Activated naive CD8-positive, alpha-beta T cell treated with anti-CD3 and anti-CD28 coated beads, Interleukin-2, amount 50 U/mL, for 24 hours (primary cell): ENCODE measurements at regions not wholly inside any gene's neighbourhood (a gene's known extent, or its start where the extent isn't known, plus 50 kb on each side); places are given as distances from the start of the nearest gene placed in this dataset.

Source experiments
- ATAC-seq: fragments of 150-1000 bp; cut with Tn5 transposase; one replicate; pipeline ENCODE4 v1.10.0; 2021
- DNase-seq: peaks from one replicate; pipeline ENCODE4 v3.0.0; 2021
- H3K27ac Mint-ChIP-seq: one replicate; pipeline ENCODE4 v1.8.0; 2021; ENCODE audit warnings: mild to moderate bottlenecking, mixed read lengths
- H3K27me3 Mint-ChIP-seq: one replicate; pipeline ENCODE4 v1.8.0; 2021; ENCODE audit warnings: mixed read lengths
- H3K36me3 Mint-ChIP-seq: one replicate; pipeline ENCODE4 v1.8.0; 2021; ENCODE audit warnings: low read depth, mixed read lengths
- H3K4me1 Mint-ChIP-seq: one replicate; pipeline ENCODE4 v1.8.0; 2021; ENCODE audit warnings: mixed read lengths
- H3K4me3 Mint-ChIP-seq: one replicate; pipeline ENCODE4 v1.8.0; 2021; ENCODE audit warnings: mild to moderate bottlenecking, moderate library complexity, mixed read lengths
- H3K9me3 Mint-ChIP-seq: one replicate; pipeline ENCODE4 v1.8.0; 2021; ENCODE audit warnings: mixed read lengths

- no peak for ATAC-seq
- DNase-seq: no peak
These were observed 726.4 kb upstream of the GRAMD2B start for GRCh38 chr5:125696762-125697161.

DNA sequence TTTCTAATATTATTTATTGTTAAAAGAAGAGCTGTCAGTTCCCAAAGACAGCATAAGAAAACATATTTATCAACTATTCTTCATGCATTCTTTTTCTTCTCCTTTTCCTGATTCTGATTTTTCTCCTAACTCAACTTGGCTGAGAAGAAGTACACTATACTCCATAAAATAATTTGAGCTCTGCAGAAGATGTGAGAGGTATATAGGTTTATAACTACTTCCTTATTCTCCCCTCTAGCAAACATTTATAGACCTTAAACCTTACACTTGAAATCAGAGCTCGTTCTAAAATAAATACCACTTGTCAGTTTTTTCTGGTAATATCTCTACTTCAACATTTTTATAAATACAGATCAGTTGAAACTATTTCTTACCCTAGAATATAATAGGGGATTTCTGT, 724.8 kb upstream of the GRAMD2B start:
- H3K9me3 Mint-ChIP-seq: peaks cover 4% of the 10 kb centered on the region
- no peak overlapping the region for H3K4me3 Mint-ChIP-seq

More at GRCh38 chr5:125696762-125697161, 726.4 kb upstream of the GRAMD2B start:
- Mint-ChIP-seq H3K4me3 (no peak overlapping the region), H3K27me3 (no peaks in the 10 kb centered on the region), H3K9me3 (peaks cover 4% of the 10 kb centered on the region), H3K4me1 (no peaks in the 10 kb centered on the region), H3K36me3 (no peaks in the 10 kb centered on the region), H3K27ac (no peak overlapping the region)

GRCh38 chr5:125699860-125700259, 723.3 kb upstream of the GRAMD2B start:
- H3K4me1 Mint-ChIP-seq: no peaks in the 10 kb centered on the region
- no peaks in the 10 kb centered on the region for H3K27me3 Mint-ChIP-seq
- H3K9me3 Mint-ChIP-seq: peaks cover 12% of the 10 kb centered on the region
- no peaks in the 10 kb centered on the region for H3K36me3 Mint-ChIP-seq
- H3K27ac Mint-ChIP-seq: no peak overlapping the region
- ATAC-seq (no peak), DNase-seq (no peak)
- H3K4me3 Mint-ChIP-seq: no peak overlapping the region

More for the DNA sequence above, 724.8 kb upstream of the GRAMD2B start:
- Mint-ChIP-seq H3K36me3 (no peaks in the 10 kb centered on the region), H3K4me1 (no peaks in the 10 kb centered on the region), H3K27me3 (no peaks in the 10 kb centered on the region), H3K27ac (no peak overlapping the region)
- ATAC-seq: no peak
- no peak for DNase-seq

GRCh38 chr5:125700380-125700861, 722.8 kb upstream of the GRAMD2B start:
- Mint-ChIP-seq H3K4me1 (no peaks in the 10 kb centered on the region), H3K9me3 (peaks cover 16% of the 10 kb centered on the region), H3K27ac (no peak overlapping the region), H3K4me3 (no peak overlapping the region), H3K36me3 (peaks cover 2% of the 10 kb centered on the region), H3K27me3 (no peaks in the 10 kb centered on the region)
- DNase-seq (no peak), ATAC-seq (no peak)

DNA sequence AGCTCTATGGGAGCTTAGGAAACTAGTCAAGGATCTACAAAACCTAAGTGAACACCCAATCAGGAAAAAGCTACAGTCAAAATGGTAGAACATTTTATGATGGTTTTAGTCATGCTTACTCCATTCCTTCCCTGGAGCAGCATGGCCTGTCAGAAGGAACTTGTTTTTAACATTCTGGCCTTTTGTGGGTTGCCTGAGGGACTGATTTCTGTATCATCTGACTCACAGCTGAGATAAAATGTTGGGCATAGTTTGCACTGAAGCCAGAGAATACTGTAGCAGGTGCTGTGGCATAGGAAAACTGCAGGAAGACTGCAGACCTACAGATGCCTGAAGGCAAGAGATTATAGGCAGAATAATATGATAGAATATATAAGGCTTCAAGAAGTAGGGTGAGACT, 719.6 kb upstream of the GRAMD2B start:
- no peak for DNase-seq
- H3K9me3 Mint-ChIP-seq: peaks cover 23% of the 10 kb centered on the region
- H3K4me1 Mint-ChIP-seq: no peaks in the 10 kb centered on the region
- H3K27me3 Mint-ChIP-seq: no peaks in the 10 kb centered on the region
- no peak overlapping the region for H3K4me3 Mint-ChIP-seq
- no peak for ATAC-seq
- H3K36me3 Mint-ChIP-seq: peaks cover 2% of the 10 kb centered on the region
- no peak overlapping the region for H3K27ac Mint-ChIP-seq

DNA sequence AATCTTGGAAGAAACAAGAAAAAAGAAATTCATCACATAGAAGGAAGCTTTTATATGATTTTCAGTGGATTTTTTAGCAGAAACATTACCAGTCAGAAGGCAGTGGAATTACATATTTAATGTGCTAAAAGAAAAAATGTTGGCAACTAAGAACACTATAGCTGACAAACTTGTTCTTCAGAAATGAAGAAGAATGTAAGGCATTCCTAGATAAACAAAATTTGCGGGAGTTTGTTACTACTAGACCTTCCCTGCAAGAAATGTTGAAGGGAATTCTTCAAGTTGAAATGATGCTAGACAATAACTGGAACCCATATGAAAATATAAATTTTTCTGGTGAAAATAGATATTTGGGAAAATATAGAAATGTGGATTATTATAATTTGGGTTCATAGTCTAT, 718.3 kb upstream of the GRAMD2B start:
- no peaks in the 10 kb centered on the region for H3K27me3 Mint-ChIP-seq
- no peak overlapping the region for H3K27ac Mint-ChIP-seq
- peaks cover 2% of the 10 kb centered on the region for H3K36me3 Mint-ChIP-seq
- no peaks in the 10 kb centered on the region for H3K4me1 Mint-ChIP-seq
- H3K4me3 Mint-ChIP-seq: no peak overlapping the region
- DNase-seq (no peak), ATAC-seq (no peak)
- peaks cover 25% of the 10 kb centered on the region for H3K9me3 Mint-ChIP-seq

GRCh38 chr5:125708583-125708982, 714.6 kb upstream of the GRAMD2B start:
- H3K9me3 Mint-ChIP-seq: peaks cover 25% of the 10 kb centered on the region
- H3K36me3 Mint-ChIP-seq: peaks cover 3% of the 10 kb centered on the region
- no peak overlapping the region for H3K4me3 Mint-ChIP-seq
- no peaks in the 10 kb centered on the region for H3K27me3 Mint-ChIP-seq
- no peak overlapping the region for H3K27ac Mint-ChIP-seq
- H3K4me1 Mint-ChIP-seq: no peaks in the 10 kb centered on the region
- ATAC-seq (no peak), DNase-seq (no peak)

- no peak for DNase-seq
- no peak for ATAC-seq
- Mint-ChIP-seq H3K4me3 (no peak overlapping the region), H3K27me3 (no peaks in the 10 kb centered on the region), H3K9me3 (peaks cover 7% of the 10 kb centered on the region), H3K36me3 (peaks cover 2% of the 10 kb centered on the region), H3K4me1 (no peaks in the 10 kb centered on the region), H3K27ac (no peak overlapping the region)
These were observed 712.5 kb upstream of the GRAMD2B start for GRCh38 chr5:125710745-125711144.

DNA sequence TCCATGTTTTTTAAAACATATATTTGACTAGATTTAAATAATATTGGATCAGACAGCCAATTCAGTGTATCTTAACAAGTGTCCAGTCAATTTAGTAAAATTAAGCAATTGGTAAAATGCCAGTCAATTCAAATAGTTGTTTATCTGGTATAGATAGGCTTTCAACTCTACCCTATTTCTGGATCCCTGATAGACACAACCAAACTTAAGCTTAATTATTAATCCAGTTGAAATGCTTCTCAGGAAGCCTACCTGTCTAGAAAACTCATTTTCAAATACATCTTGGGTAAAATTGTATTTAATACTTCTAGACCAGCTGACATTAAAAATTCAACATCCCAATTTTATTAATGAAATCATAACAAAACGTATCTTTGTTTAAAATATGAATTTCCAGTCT, 710.8 kb upstream of the GRAMD2B start:
- DNase-seq (no peak), ATAC-seq (no peak)
- Mint-ChIP-seq H3K4me3 (no peak overlapping the region), H3K27me3 (no peaks in the 10 kb centered on the region), H3K9me3 (peaks cover 3% of the 10 kb centered on the region), H3K4me1 (no peaks in the 10 kb centered on the region), H3K27ac (no peak overlapping the region), H3K36me3 (peaks cover 2% of the 10 kb centered on the region)

DNA sequence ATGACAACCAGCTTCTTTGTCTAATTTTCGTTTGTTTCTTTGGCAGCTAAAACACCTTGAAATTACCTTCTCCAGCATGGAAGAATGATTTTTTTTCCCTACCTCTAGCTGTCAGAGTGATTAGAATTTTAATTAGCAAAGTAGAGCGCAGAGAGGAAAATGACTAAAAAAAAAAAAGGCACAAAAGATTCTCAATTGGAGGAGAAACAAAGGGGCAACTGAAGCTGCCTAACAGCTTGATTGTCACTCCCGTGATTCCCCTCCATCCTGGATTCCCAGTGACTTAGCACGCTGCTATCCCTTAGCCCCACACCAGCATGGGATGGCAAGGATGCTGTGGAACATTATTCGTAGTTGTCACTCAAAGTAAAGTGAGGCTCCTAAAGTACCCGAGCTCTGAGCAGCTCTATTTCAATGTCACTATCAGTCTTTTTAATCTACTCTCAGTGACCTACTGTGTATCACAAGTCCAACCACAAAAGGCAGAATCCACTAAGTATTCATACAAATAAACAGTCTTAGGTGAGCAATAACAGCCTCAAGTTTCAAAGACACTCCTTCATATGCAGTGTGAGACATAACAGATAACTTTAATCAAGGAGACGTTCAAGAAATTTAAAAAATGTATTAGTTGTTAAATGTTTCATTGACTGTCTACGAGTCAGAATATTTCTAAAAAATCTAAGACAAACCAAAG, 710.0 kb upstream of the GRAMD2B start:
- ATAC-seq (no peak), DNase-seq (no peak)
- Mint-ChIP-seq H3K27me3 (no peaks in the 10 kb centered on the region), H3K27ac (no peak overlapping the region), H3K4me3 (no peak overlapping the region), H3K4me1 (no peaks in the 10 kb centered on the region), H3K36me3 (peaks cover 2% of the 10 kb centered on the region), H3K9me3 (peaks cover 3% of the 10 kb centered on the region)

- no peak overlapping the region for H3K27ac Mint-ChIP-seq
- no peaks in the 10 kb centered on the region for H3K4me1 Mint-ChIP-seq
- H3K9me3 Mint-ChIP-seq: no peaks in the 10 kb centered on the region
- no peaks in the 10 kb centered on the region for H3K27me3 Mint-ChIP-seq
- H3K4me3 Mint-ChIP-seq: no peak overlapping the region
- H3K36me3 Mint-ChIP-seq: peaks cover 1% of the 10 kb centered on the region
- DNase-seq: no peak
- no peak for ATAC-seq
These were observed 708.0 kb upstream of the GRAMD2B start for GRCh38 chr5:125715216-125715615.

GRCh38 chr5:125717209-125717608, 706.0 kb upstream of the GRAMD2B start:
- Mint-ChIP-seq H3K9me3 (peaks cover 3% of the 10 kb centered on the region), H3K4me1 (no peaks in the 10 kb centered on the region), H3K27me3 (no peaks in the 10 kb centered on the region), H3K4me3 (no peak overlapping the region), H3K36me3 (no peaks in the 10 kb centered on the region), H3K27ac (no peak overlapping the region)
- ATAC-seq: no peak
- DNase-seq: no peak

DNA sequence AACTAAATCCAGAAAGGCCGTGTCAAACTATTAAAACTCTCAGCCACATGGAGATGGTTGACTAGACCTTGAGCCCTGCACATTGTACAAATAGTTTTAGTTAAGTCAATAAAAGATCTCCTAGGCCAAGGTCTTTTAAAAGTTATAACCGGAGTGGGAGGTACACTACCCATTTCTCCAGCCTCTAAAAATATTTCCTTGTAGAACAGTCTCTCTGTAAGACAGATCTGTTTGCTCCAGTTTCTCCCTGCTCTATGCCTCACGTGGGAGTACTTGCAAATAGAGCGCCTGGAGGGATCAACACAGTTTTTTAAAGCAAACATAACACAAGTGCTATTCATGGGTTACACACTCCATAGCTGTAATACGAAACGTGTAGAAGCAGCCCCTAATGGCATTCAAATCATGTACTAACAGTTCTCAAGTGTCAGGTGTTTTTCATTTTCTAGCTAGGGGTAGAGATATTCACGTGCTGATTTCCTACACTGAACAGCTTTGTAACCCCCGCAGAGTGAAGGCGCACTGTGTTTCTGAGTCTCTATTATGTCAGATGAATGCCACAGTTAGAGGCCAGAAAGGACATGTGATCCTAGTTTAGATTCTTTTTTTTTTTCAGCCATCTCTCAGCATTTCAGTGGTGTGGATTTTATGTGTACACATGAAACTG, 703.4 kb upstream of the GRAMD2B start:
- no peak for DNase-seq
- H3K27ac Mint-ChIP-seq: no peak overlapping the region
- H3K9me3 Mint-ChIP-seq: peaks cover 3% of the 10 kb centered on the region
- H3K27me3 Mint-ChIP-seq: no peaks in the 10 kb centered on the region
- H3K36me3 Mint-ChIP-seq: no peaks in the 10 kb centered on the region
- no peak for ATAC-seq
- H3K4me1 Mint-ChIP-seq: no peaks in the 10 kb centered on the region
- no peak overlapping the region for H3K4me3 Mint-ChIP-seq

- Mint-ChIP-seq H3K9me3 (peaks cover 3% of the 10 kb centered on the region), H3K27ac (no peak overlapping the region), H3K36me3 (no peaks in the 10 kb centered on the region), H3K27me3 (no peaks in the 10 kb centered on the region), H3K4me1 (no peaks in the 10 kb centered on the region), H3K4me3 (no peak overlapping the region)
- no peak for ATAC-seq
- no peak for DNase-seq
These were observed 702.9 kb upstream of the GRAMD2B start for GRCh38 chr5:125720348-125720685.

- DNase-seq (no peak), ATAC-seq (no peak)
- Mint-ChIP-seq H3K27me3 (no peaks in the 10 kb centered on the region), H3K4me3 (no peak overlapping the region), H3K9me3 (peaks cover 3% of the 10 kb centered on the region), H3K4me1 (no peaks in the 10 kb centered on the region), H3K36me3 (no peaks in the 10 kb centered on the region), H3K27ac (no peak overlapping the region)
These were observed 702.5 kb upstream of the GRAMD2B start for GRCh38 chr5:125720721-125721120.
